BLaER1 (cell line): ENCODE measurements at regions not wholly inside any gene's neighbourhood (a gene's known extent, or its start where the extent isn't known, plus 50 kb on each side); places are given as distances from the start of the nearest gene placed in this dataset.
"Not testable (repeated sequence)": the region's sequence is repeated elsewhere in the genome, so short reads cannot be mapped to it uniquely, and the experiment has no call there.

Experiments used
- H3K27ac ChIP-seq: shearing (Covaris generic); formaldehyde crosslinking; 2 replicates; pipeline ENCODE4 v1.8.1; 2022
- H3K27me3 ChIP-seq: shearing (Covaris generic); formaldehyde crosslinking; 2 replicates; pipeline ENCODE4 v1.8.1; 2022
- H3K36me3 ChIP-seq: shearing (Covaris generic); formaldehyde crosslinking; 2 replicates; pipeline ENCODE4 v1.8.1; 2022
- H3K4me1 ChIP-seq: shearing (Covaris generic); formaldehyde crosslinking; 2 replicates; pipeline ENCODE4 v1.8.1; 2022
- H3K4me2 ChIP-seq: shearing (Covaris generic); formaldehyde crosslinking; 2 replicates; pipeline ENCODE4 v1.8.1; 2022
- H3K4me3 ChIP-seq: shearing (Covaris generic); formaldehyde crosslinking; 2 replicates; pipeline ENCODE4 v1.8.1; 2022
- H3K9ac ChIP-seq: shearing (Covaris generic); formaldehyde crosslinking; 2 replicates; pipeline ENCODE4 v1.8.1; 2022
- H3K9me3 ChIP-seq: shearing (Covaris generic); formaldehyde crosslinking; 2 replicates; pipeline ENCODE4 v1.8.1; 2022
- H4K20me1 ChIP-seq: shearing (Covaris generic); formaldehyde crosslinking; 2 replicates; pipeline ENCODE4 v1.8.1; 2022
- Cebpa-rat ChIP-seq: shearing (Covaris generic); IDR thresholded peaks from 2 replicates; pipeline ENCODE4 v1.8.1; 2022

DNA sequence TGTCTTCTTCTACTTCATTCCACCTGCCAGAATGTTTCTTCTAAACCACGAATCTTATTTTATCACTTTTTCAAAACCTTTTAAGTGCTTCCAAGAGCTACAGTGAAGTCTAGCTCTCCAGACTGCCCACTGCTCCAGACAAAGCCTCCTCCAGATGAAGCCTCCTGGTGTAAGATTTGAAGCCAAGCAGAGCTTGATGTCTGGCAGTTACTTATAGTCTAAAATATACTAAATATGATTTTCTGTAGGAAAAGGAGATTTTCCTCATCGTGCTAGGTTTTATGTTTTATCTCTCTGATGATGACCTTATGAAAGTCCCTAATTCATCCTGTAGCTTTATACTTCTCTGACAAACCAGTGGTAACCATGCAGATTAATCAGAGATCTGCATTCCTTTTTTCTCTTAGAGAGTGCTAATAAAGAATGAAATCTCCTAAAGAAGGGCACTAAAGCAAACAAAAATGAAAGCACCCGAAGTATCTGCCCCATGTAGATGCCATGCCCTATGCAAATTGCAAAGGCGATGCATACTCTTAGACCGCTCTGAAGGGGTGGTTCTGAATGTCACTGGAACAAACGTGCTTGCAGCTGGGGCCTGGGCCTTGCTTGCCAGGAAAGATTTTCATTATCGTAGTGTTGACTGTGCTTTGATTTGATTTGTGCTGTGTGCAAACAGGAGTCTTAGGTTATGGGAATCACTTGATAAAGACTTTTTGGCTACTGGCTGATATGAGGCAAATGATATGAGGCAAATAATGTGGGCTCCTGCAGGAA is 314.2 kb downstream of the PID1 start:
- Histone ChIP-seq H3K9ac (no peak overlapping the region), H4K20me1 (no peaks in the 10 kb centered on the region), H3K4me3 (no peak overlapping the region), H3K27ac (no peak overlapping the region), H3K36me3 (no peaks in the 10 kb centered on the region), H3K9me3 (no peaks in the 10 kb centered on the region), H3K27me3 (no peaks in the 10 kb centered on the region), H3K4me2 (no peak overlapping the region), H3K4me1 (no peaks in the 10 kb centered on the region)
- TF ChIP-seq Cebpa-rat = no peak

DNA sequence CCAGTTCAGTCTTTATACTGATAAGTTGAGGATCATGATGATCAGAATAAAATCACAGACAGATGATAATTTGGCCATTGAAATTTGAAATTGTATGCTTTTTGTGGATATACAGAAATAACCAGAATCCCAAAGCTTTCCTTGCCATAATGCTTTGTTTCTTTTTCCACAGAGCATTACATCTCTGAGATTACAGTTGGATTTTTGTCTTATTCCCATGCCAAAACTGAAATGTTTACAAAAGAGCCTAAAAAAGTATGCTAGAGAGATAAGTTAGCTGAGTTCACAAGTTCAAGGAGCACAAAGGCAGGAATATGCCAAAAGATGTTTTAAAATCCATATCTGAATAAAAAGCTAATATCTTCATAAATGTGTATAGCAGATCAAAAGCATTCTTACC is 321.3 kb downstream of the PID1 start:
- H3K9ac ChIP-seq = no peak overlapping the region
- no peaks in the 10 kb centered on the region for H3K36me3 ChIP-seq
- H4K20me1 ChIP-seq = no peaks in the 10 kb centered on the region
- no peaks in the 10 kb centered on the region for H3K4me1 ChIP-seq
- H3K4me3 ChIP-seq = no peak overlapping the region
- no peak for TF ChIP-seq Cebpa-rat
- no peak overlapping the region for H3K27ac ChIP-seq
- H3K27me3 ChIP-seq = no peaks in the 10 kb centered on the region
- no peak overlapping the region for H3K4me2 ChIP-seq
- no peaks in the 10 kb centered on the region for H3K9me3 ChIP-seq

DNA sequence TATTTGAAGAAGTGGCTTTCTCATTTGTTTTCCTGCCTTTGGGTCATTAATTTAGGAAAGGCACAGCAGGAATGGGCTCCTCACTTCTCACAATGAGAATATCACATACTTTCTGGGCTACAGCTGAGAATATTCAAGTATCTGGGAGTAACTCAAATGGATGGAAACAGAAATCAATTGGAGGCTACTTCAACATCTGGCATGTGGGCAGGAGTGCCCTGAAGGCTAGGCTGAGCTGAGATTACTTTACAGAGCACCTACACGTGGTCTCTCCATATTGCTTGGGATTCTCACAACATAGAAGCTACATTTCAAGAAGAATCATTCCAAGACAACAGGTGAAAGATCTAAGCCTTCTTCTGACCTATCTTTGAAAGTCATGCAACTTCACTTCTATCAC is 325.4 kb downstream of the PID1 start:
- no peak overlapping the region for H3K4me2 ChIP-seq
- no peaks in the 10 kb centered on the region for H3K36me3 ChIP-seq
- H3K4me3 ChIP-seq = no peak overlapping the region
- no peak overlapping the region for H3K9ac ChIP-seq
- no peaks in the 10 kb centered on the region for H4K20me1 ChIP-seq
- no peak overlapping the region for H3K27ac ChIP-seq
- no peaks in the 10 kb centered on the region for H3K27me3 ChIP-seq
- H3K9me3 ChIP-seq = no peaks in the 10 kb centered on the region
- no peak for TF ChIP-seq Cebpa-rat
- no peaks in the 10 kb centered on the region for H3K4me1 ChIP-seq

DNA sequence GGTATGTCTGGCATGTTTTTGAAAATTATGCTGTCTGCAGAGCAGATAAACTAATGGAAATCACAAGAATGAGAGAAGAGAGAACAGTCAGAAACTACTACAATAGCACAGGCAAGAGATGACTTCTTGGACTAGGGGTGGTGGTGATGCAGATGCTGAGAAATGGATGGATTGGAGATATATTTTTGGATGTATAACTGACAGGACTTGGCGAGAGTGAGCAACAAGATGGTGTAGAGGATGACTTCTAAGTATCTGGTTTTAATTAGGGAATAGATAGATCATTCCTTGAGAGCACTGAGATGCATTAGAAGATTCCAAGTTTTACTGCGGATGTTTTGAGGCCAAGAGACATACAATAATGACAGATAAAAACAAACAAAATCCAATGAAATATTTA is 328.2 kb downstream of the PID1 start:
- H4K20me1 ChIP-seq = no peaks in the 10 kb centered on the region
- no peaks in the 10 kb centered on the region for H3K36me3 ChIP-seq
- no peak overlapping the region for H3K4me3 ChIP-seq
- no peak overlapping the region for H3K9ac ChIP-seq
- H3K27ac ChIP-seq = no peak overlapping the region
- no peaks in the 10 kb centered on the region for H3K9me3 ChIP-seq
- H3K4me1 ChIP-seq = no peaks in the 10 kb centered on the region
- H3K27me3 ChIP-seq = no peaks in the 10 kb centered on the region
- H3K4me2 ChIP-seq = no peak overlapping the region
- no peak for TF ChIP-seq Cebpa-rat

DNA sequence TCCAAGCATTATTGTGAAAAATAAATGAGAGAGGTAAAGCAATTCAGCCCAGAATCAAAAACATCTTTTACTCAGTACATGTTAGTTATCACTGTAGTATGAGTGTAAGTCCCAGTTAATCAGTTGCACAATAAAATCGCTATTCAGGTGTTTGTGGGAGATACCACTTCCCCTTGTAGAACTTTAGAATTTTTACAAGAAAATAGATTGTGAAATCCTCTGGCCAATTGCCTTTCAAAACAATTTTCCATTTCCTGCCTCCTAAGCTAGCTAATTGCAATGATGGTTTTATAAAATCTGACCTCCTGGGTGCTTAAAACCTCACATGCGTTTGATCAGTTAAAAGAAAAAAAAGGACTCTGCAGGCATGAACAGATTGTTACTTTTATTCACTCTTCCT is 332.5 kb downstream of the PID1 start:
- Histone ChIP-seq H3K4me1 (no peaks in the 10 kb centered on the region), H4K20me1 (no peaks in the 10 kb centered on the region), H3K4me3 (no peak overlapping the region), H3K27ac (no peak overlapping the region), H3K4me2 (no peak overlapping the region), H3K9ac (no peak overlapping the region), H3K9me3 (peaks cover 9% of the 10 kb centered on the region), H3K36me3 (no peaks in the 10 kb centered on the region), H3K27me3 (no peaks in the 10 kb centered on the region)
- no peak for TF ChIP-seq Cebpa-rat

DNA sequence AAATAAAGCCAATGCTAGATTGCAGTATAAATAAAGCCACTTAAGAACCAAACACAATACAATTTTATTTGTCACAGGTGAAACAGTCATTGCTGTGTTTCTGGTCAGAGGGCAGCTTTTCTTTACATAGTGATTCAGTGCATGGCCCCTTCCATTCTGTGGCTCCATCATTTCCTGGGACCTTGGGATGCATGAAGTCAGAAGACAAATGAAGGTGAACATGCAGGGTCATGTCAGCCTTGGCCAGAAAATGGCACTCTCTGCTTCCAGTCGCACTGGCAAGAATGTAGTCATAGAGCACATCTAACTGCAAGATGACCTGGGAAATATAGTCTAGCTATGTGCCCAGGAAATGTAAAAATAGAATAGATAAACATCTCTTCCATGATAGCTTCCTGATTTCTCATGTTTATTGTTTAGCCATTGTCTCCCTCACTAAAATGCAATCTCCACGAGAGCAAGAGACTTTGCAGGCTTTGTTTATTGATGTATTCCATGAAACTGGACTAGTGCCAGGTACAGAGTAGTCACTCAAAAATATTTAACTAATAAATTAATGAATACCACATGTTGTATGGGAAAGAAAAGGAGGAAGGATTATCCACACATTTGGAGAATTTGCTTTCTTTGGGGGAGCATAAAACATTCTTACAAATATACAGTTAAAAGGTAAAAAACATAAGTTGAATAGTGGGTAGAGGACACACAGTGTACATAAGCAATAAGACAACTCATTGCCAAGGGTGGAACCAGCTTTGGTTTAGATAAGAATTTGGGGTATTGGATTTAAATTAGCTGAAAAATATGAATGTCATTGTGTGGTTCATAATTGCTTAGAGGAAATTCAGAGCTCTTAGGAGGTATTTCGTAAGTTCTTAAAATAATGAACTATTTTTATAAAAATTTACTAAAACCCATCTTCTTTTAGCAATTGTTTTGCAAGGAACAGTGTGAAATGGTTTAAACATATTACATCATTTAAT is 343.8 kb downstream of the PID1 start:
- Histone ChIP-seq H3K27me3 (no peaks in the 10 kb centered on the region), H3K27ac (no peak overlapping the region), H3K9ac (no peak overlapping the region), H3K36me3 (no peaks in the 10 kb centered on the region), H3K4me1 (no peaks in the 10 kb centered on the region), H3K4me3 (no peak overlapping the region), H3K9me3 (peaks cover 13% of the 10 kb centered on the region), H4K20me1 (no peaks in the 10 kb centered on the region), H3K4me2 (no peak overlapping the region)
- TF ChIP-seq Cebpa-rat = no peak

DNA sequence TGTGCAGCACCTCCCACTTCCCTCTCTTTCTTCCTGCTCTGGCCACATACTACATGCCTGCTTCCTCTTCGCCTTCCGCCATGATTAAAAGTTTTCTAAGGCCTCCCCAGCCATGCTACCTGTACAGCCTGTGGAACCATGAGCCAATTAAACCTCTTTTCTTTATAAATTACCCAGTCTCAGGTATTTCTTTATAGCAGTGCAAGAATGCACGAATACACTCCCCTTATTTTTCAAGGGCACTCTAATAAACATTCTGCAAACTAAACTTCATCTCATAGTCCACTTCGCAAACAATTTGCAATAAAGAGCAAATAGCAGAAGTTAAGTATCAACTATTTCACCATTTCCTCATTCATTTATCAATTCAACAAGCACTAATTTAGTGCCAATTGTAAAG is 351.3 kb downstream of the PID1 start:
- H3K9me3 ChIP-seq = peaks cover 9% of the 10 kb centered on the region; the same call in 1 of the 2 replicates
- no peak overlapping the region for H3K4me3 ChIP-seq
- H3K4me1 ChIP-seq = no peaks in the 10 kb centered on the region
- H3K27me3 ChIP-seq = no peaks in the 10 kb centered on the region
- no peak for TF ChIP-seq Cebpa-rat
- H3K9ac ChIP-seq = no peak overlapping the region
- H3K4me2 ChIP-seq = no peak overlapping the region
- H3K36me3 ChIP-seq = no peaks in the 10 kb centered on the region
- H4K20me1 ChIP-seq = no peaks in the 10 kb centered on the region
- no peak overlapping the region for H3K27ac ChIP-seq

DNA sequence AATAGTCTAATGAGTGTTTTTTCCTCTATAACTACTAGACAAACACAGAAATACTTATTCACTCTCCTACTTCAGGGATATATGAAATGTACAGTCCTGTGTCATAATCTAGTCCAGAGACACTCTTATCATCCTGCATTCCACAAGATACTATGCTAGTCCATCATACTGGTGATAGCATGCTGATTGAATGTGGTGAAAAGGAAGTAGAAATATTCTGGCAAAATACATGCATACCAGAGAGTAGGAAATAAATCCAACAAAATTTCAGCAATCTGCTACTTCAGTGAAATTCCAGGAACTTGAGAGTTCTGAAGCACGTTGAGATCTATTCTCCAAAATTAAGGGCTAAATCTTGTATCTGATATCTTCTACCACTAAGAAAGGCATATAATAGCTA is 353.9 kb downstream of the PID1 start:
- no peak overlapping the region for H3K4me2 ChIP-seq
- H3K4me1 ChIP-seq = no peaks in the 10 kb centered on the region
- H3K9me3 ChIP-seq = 0 out of 2 replicates have a peak, but pooled peaks cover 5% of the 10 kb centered on the region
- H3K4me3 ChIP-seq = no peak overlapping the region
- H3K36me3 ChIP-seq = no peaks in the 10 kb centered on the region
- no peak for TF ChIP-seq Cebpa-rat
- no peaks in the 10 kb centered on the region for H4K20me1 ChIP-seq
- no peak overlapping the region for H3K27ac ChIP-seq
- no peak overlapping the region for H3K9ac ChIP-seq
- no peaks in the 10 kb centered on the region for H3K27me3 ChIP-seq

DNA sequence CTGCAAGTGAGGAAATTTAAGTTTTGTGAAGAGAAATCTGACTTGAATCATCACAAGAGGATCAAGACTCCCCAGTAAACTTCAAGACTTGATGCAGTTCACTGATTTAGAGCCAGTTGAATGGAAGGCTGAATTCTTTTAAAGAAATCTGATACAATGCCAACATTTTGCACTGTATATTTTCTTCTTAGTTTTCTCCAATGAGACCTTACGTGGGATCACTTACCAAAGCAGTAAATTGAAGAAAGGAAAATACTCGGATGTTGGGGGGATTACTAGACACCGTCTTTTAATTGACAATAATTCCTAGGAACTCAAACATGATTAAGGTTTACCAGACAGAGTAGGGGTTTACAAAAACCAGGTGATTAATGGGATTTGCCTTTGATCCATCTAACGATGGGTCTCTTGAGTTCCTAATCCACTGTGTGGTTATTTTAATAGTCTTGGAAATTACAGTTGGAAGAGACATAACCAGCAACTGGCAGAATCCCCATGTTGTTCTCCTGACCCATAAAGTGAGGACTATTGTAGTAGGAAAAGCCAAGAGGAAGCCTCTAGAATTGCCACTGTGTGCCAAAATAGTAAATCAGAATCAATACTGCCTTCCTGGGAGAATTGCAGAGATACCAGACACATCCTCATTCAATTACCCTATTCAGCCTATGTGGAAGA is 354.5 kb downstream of the PID1 start:
- Histone ChIP-seq H3K9me3 (0 out of 2 replicates have a peak, but pooled peaks cover 5% of the 10 kb centered on the region), H3K27ac (no peak overlapping the region), H3K4me1 (no peaks in the 10 kb centered on the region), H4K20me1 (no peaks in the 10 kb centered on the region), H3K9ac (no peak overlapping the region), H3K27me3 (no peaks in the 10 kb centered on the region), H3K36me3 (no peaks in the 10 kb centered on the region), H3K4me2 (no peak overlapping the region), H3K4me3 (no peak overlapping the region)
- TF ChIP-seq Cebpa-rat = no peak

DNA sequence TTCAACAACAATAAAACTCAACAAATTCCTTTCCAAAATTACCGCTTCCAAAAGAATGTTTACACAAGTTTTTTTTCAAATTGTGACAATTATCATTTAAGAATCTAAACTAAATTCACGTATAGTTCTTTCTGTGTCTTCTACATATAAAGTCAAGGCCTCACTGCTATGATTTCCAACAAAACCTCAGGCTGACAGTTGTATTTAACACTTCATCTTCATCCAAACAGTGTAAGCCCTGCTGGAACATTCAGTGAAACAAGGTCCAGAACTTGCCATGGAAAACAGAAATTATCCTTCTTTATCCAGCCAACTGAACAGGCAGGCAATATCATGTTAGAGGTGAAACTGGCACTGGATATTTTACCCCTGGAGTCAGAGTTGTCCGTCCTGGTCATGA is 357.9 kb downstream of the PID1 start:
- Histone ChIP-seq H3K4me3 (no peak overlapping the region), H3K4me1 (no peaks in the 10 kb centered on the region), H3K9me3 (no peaks in the 10 kb centered on the region), H3K27ac (no peak overlapping the region), H3K4me2 (no peak overlapping the region), H3K9ac (no peak overlapping the region), H3K36me3 (no peaks in the 10 kb centered on the region), H3K27me3 (no peaks in the 10 kb centered on the region), H4K20me1 (no peaks in the 10 kb centered on the region)
- no peak for TF ChIP-seq Cebpa-rat

DNA sequence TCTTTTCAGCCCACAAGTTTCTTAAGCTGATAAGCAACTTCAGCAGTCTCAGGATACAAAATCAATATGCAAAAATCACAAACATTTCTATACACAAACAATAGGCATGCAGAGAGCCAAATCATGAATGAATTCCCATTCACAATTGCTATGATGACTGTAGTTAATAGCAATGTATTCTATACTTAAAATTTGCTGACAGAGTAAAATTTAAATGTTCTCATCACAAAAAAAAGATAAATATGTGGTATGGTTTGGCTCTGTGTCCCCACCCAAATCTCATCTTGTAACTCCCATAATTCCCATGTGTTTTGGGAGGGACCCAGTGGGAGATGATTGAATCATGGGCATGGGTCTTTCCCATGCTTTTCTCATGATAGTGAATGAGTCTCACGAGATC is 360.2 kb downstream of the PID1 start:
- H3K9ac ChIP-seq, H3K36me3 ChIP-seq, H3K4me3 ChIP-seq, H3K27ac ChIP-seq, H3K9me3 ChIP-seq, H3K27me3 ChIP-seq, H3K4me1 ChIP-seq, H4K20me1 ChIP-seq, H3K4me2 ChIP-seq: not testable (repeated sequence)
